Renal cortical epithelial cell (primary cell): ENCODE measurements at regions not wholly inside any gene's neighbourhood (a gene's known extent, or its start where the extent isn't known, plus 50 kb on each side); places are given as distances from the start of the nearest gene placed in this dataset.

Experiments
- DNase-seq: peaks from one replicate; pipeline ENCODE4 v3.0.0-alpha.2; 2011; ENCODE audit warnings: low read depth

- DNase-seq: no peak
Measured at GRCh38 chr13:22002893-22003292, 332.0 kb downstream of the FGF9 start.

DNA sequence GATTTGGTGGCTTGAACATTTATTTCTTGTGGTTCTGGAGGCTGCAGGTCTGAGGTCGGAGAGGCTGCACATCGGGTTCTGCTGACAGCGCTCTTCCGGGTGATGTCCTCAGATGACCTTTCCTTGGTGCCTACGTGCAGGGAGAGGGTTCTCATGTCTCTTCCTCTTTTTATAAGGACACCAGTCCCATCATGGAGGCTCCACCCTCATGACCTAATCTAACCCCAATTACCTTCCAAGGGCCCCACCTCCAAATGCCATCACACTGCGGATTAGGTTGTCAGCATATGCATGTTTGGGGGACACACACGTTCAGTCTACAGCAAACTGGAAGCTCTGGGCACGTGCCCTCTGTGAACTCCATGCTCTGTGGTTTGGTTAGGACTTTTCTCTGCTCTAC lies 338.6 kb downstream of the FGF9 start:
- DNase-seq: no peak

DNA sequence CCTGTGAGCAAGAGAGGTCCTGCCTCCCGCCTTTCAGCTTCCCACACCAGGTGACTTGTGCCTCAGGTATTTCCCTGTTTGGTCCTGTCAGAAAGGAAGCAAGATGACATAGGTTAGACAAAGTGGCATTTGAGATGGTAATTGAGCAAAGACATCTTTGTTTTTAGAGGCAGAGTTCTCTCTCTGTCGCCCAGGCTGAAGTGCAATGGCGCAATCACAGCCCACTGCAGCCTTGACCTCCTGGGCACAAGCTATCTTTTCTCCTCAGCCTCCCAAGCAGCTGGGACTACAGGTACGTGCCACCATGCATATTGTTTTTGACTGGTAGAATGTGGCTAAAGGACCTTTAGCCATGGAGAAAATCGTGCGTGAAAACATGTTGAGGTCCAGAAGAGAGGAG lies 339.1 kb downstream of the FGF9 start:
- DNase-seq: no peak

- no peak for DNase-seq
Measured at GRCh38 chr13:22012686-22013085, 341.8 kb downstream of the FGF9 start.

DNA sequence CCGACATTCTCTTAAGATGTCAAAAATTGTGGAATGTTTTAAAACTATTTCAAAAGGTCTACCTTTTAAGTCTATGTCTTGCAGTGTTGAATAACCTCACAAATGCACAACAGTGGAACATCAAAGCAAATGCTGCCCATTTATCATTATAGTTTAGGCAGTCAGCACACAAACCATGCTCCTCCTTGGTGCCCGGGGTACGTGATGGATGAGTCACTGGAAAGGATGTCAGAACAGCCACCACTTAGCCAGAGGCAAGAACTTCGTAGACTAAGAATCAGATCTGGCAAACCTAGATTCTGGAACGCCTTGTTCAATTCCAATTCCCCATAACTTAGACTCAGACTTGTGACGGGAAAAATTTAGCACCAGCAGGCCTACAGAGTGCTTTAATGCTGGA lies 343.6 kb downstream of the FGF9 start:
- DNase-seq: peak; percentile 13

DNA sequence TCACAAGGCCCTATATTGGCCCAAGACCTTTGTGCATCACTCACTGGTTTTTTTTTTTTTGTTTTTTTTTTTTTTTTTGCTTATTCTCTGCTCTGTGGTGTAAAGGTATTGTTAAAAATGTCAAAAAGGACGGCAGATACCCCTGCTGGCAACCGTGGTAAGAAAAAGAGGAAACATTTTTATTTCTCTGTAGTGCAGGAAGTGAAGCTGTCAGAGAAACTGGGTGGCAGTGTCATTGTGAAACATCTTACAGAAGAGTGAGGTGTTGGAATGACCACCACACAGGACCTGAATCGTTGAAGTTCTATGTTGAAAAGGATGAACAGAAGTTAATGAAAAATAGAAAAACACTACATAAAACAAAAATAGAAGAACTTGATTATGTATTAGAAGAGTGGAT lies 346.4 kb downstream of the FGF9 start:
- no peak for DNase-seq

GRCh38 chr13:22018076-22018835 lies 347.4 kb downstream of the FGF9 start:
- DNase-seq: no peak

DNA sequence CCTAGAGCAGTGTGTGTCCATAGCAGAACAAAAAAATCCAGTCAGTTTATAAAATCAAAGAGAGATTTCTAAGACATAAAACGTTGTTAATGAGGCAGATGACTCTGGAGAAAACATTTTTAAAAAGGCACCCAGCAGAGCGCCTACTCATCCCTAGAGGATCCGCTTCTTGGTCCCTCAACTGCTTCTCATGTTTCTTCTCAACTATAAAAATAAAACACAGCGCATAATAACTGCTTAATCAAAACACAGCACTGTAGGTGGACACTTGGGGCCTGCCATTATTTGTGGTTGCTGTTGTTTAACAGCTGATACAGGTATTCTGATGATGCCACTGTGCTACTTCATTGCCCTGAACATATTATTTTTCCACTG lies 347.9 kb downstream of the FGF9 start:
- DNase-seq: no peak

- DNase-seq: no peak
Measured at GRCh38 chr13:22024381-22024994, 353.6 kb downstream of the FGF9 start.

DNA sequence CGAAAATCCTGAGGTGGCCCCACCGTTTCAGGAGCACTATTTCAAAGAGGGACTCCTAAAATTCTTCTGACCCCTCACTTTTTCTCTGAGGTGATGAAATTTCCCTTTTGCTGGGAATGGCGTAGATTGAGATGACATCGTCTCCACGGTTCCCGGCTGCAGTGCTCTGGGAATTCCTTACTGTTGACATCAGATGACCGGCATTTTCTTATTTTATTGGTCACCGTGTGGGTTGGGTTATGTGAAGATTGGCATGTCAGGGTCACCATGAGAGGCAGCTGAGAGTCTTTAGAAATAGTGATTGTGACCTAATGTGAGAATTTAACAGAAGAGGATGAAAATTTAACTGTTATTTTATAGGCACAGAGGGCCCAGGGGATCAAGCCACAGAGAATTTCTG lies 356.7 kb downstream of the FGF9 start:
- DNase-seq: no peak

DNA sequence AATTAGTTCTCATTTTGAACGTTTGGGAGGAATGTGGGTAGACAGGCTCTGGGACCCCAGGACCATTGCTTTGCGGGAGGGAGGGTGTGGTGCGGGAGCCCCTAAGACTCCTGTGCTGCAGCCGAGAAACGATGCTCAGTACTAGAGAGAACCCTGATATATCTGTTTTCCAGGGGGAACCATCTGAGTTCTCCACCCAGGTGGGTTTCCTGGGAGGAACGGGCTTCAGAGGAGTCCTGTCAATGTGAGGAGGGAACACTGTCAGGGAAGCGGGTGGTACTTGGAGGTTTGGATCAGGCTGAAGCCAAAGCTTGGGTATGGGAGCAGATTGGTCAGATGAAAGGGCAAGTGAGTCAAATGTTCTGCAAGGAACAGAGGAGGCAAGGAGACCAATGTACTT lies 358.0 kb downstream of the FGF9 start:
- no peak for DNase-seq

- DNase-seq: no peak
Measured at GRCh38 chr13:22030321-22030720, 359.4 kb downstream of the FGF9 start.

- no peak for DNase-seq
Measured at GRCh38 chr13:22031702-22032286, 360.9 kb downstream of the FGF9 start.

DNA sequence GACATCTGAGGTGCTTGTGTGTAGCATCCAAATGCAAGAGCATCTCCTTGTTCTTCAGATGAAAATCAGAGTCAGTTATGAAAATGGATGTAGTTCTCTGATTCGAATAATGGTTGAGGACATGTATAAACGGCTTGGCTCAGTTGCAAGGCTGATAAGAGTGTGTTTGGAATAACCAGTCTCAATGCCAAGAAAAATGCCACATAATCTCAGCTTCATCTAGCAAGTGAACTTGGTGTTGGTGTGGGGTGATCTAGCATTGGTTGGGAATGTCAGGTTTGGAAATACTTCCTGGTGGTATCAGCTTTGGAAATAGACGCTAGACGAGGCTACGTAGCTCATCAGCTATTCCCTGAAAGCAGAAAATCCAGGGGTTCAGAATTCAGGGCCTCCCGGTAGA lies 362.0 kb downstream of the FGF9 start:
- DNase-seq: no peak

DNA sequence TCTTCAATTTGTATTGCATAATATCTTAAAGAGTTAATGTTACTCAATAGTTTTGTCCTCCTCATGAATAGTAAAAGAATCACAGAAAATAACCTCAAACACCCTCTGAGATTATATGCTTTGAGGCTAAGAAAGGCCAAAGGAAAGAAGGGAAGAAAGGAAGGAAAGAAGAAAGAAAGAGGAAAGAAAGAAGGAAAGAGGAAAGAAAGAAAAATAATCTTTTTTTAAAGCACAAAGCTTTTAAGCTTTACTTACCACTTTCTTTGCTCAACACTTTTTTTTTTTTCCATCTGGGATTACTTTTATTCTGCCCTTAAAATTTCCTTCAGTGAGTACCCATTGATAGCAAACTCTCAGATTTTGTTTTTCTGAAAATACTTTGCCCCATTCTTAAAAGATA lies 369.1 kb downstream of the FGF9 start:
- no peak for DNase-seq

DNA sequence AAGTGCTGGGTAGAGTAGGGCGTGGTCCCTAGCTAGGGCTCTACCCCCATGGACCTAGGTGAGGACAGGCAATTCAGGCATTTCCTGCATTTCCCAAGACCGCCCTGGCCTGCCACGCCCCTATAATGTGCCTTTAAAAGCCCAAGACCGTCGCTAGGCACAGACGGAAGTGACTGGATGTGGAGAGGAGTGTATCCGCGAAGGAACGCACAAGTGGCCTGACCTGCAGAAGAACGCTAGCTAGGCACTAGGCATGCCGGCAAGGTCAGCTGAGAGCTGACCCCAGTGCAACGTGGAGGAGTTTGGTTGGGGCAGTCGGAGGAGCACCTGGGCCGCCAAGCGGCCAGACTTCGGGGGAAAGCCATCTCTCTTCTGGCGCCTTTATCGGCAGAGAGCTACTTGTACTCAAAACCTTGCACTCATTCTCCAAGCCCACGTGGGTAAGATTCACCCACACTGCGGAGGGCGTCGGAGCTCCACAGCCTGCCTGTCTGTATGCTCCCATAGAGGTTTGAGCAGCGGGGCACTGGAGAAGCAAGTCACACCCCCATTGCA lies 370.0 kb downstream of the FGF9 start:
- no peak for DNase-seq

DNA sequence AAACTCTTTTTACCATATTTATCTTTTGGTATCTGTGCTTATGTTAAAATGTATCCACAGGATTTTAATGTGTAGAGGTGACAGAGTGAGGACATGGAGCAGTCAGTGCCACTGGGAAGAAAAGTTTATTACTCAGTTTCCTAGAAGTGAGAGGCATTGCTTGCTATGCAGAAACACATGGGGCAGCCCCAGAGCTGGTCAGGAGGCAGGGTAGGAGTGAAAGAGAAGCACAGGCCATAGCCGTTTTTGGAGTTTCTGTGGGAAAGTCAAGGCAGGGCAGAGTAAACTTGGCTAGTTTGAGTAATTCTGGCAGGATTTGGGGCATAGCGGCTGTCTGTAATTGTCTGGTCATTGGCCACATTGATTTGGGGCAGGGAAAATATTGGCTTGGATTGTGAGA lies 370.9 kb downstream of the FGF9 start:
- DNase-seq: no peak

DNA sequence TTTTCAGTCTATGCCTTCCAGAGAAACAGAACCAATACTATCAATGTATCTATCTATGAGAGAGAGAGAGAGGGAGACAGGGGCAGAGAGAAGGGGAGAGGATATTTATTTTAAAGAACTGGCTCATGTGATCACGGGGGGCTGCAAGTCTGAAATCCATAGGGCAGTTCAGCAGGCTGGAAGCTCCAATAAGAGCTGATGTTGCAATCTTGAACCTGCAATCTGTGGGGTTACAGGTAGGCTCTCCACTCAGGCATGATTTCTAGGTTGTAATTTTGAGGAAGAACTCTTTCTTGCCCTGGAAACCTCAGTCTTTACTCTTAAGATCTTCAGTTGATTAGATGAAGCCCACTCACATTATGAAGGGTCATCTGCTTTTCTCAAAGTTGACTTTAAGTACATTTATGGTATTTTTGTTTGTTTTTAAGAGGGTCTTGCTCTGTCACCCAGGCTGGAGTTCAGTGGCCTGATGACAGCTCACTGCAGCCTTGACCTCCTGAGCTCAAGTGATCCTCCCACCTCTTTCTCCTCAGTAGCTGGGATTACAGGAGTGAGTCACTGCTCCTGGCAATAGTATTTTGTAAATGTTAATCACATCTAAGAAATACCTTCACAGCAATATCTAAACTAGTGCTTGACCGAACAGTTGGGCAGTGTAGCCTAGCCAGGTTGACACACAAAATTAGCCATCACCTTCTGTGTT lies 376.4 kb downstream of the FGF9 start:
- DNase-seq: peak; percentile 81

DNA sequence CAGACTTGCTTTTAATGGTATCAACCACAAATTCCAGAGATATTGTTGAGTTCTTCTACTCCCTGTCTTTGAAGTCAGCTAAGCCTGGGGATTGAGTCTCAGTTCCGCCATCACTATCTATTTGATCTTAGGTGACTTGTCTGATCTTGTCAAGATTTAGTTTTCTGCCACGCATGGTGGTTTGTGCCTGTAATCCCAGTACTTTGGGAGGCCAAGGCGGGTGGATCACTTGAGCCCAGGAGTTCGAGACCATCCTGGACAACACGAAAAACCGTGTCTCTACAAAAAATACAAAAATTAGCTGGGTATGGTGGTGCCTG lies 376.9 kb downstream of the FGF9 start:
- no peak for DNase-seq

GRCh38 chr13:22049384-22049783 lies 378.5 kb downstream of the FGF9 start:
- DNase-seq: peak; percentile 68

GRCh38 chr13:22050951-22051563 lies 380.2 kb downstream of the FGF9 start:
- DNase-seq: no peak

DNA sequence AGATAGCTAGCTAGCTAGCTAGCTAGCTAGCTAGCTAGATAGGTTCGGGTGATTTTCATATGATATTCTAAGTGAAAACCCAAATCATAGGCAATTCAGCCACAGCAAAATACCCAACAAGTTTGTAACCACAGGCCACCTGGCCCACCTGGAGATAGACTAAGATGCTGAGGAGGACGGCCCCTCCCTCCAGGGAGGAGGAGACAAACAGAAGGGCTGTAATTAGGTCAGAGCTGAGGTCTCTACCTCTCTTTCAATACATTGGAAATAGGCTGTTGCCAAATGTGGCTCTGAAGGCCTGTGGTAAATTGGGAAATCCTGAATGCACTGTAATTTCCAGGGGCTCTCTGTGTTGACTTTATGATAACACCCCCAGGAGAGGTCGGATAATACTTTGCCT lies 382.2 kb downstream of the FGF9 start:
- no peak for DNase-seq
